HCT116 (cell line): ENCODE measurements at regions not wholly inside any gene's neighbourhood (a gene's known extent, or its start where the extent isn't known, plus 50 kb on each side); places are given as distances from the start of the nearest gene placed in this dataset.

Source experiments
- ATAC-seq: fragments of 200-7000 bp; cut with Tn5 transposase; 2 replicates; pipeline ENCODE4 v1.9.1; 2020; ENCODE audit warnings: mild to moderate bottlenecking, moderate library complexity
- BruUV-seq: library from RNA; stranded (reverse); fragments of 400-500 nt; replicated peaks from 2 replicates; lab custom pipeline; 2021; lab: Mats Ljungman, UMichigan
- CTCF ChIA-PET: fragments of 300-600 bp; sonication (Branson Sonifier 250); formaldehyde crosslinking; loops from one replicate; lab custom pipeline; 2021; ENCODE audit warnings: antibody characterized with exemption; lab: Charles Lee
- POLR2A ChIA-PET: fragments of 300-600, 350-600 bp; sonication (Branson Sonifier 250); formaldehyde crosslinking; loops from one replicate; lab custom pipeline; 2021; ENCODE audit warnings: antibody characterized with exemption; lab: Charles Lee
- RAD21 ChIA-PET, 2 experiments: fragments of 300-600 bp; sonication (Branson Sonifier 250); formaldehyde crosslinking; loops; one replicate each; lab custom pipeline; 2023; ENCODE audit warnings: low total read pairs in 2 of 2; ENCODE audit not compliant: uncharacterized antibody in 2 of 2, unreplicated experiment in 2 of 2, low non-redundant PET in 1 of 2; lab: Charles Lee
- DNase-seq: peaks from one replicate; pipeline ENCODE4 v3.0.0-alpha.2; 2010; ENCODE audit warnings: low read depth, low spot score
- H2AFZ ChIP-seq: fragments of 200-600 bp; shearing (Covaris generic), sonication (generic); 2 replicates; pipeline ENCODE4 v1.6.1; 2017; ENCODE audit warnings: low read depth, mixed run types, mixed read lengths, antibody characterized with exemption, low read length; ENCODE audit not compliant: poor library complexity, severe bottlenecking
- H3K27ac ChIP-seq: 2 replicates; pipeline ENCODE4 v1.5.1; 2012; ENCODE audit warnings: low read depth, low read length
- H3K27me3 ChIP-seq: fragments of 200-600 bp; sonication (generic); 2 replicates; pipeline ENCODE4 v1.6.1; 2016; ENCODE audit warnings: mixed run types, low read length, mixed read lengths; ENCODE audit not compliant: insufficient read depth
- H3K36me3 ChIP-seq, 2 experiments: fragments of 200-500 bp in 1 of 2; fragments of 200-600 bp in 1 of 2; sonication (Bioruptor generic) in 1 of 2; sonication (generic) in 1 of 2; 2 replicates each; pipeline versions ENCODE4 v1.5.1 to v1.6.1; 2014 to 2016; ENCODE audit warnings: low read length in 2 of 2, inconsistent platforms in 1 of 2, mixed read lengths in 1 of 2, mixed run types in 1 of 2; ENCODE audit not compliant: insufficient read depth in 2 of 2, control insufficient read depth in 1 of 2
- H3K4me1 ChIP-seq, 2 experiments: fragments of 200-600 bp in 1 of 2; sonication (generic) in 1 of 2; 2 replicates each; pipeline versions ENCODE4 v1.5.1 to v1.6.1; 2012 to 2017; ENCODE audit warnings: low read length in 2 of 2, inconsistent platforms in 1 of 2, mild to moderate bottlenecking in 1 of 2, mixed read lengths in 1 of 2, mixed run types in 1 of 2, moderate library complexity in 1 of 2; ENCODE audit not compliant: insufficient read depth in 2 of 2, control insufficient read depth in 1 of 2
- H3K4me2 ChIP-seq: fragments of 200-600 bp; sonication (generic); 2 replicates; pipeline ENCODE4 v1.6.1; 2017; ENCODE audit warnings: mixed run types, low read length, mixed read lengths
- H3K4me3 ChIP-seq, 2 experiments: fragments of 200-600 bp in 1 of 2; sonication (generic) in 1 of 2; replicated peaks in 1 of 2; 2 replicates each; pipeline ENCODE4 v1.5.1; 2011 to 2016; ENCODE audit warnings: low read length in 2 of 2, control low read depth in 1 of 2, low read depth in 1 of 2, mild to moderate bottlenecking in 1 of 2, mixed read lengths in 1 of 2, mixed run types in 1 of 2
- H3K79me2 ChIP-seq: fragments of 200-600 bp; sonication (generic); 2 replicates; pipeline ENCODE4 v1.6.1; 2017; ENCODE audit warnings: mild to moderate bottlenecking, mixed run types, low read length, moderate library complexity, mixed read lengths; ENCODE audit not compliant: insufficient read depth
- H3K9ac ChIP-seq: fragments of 200-600 bp; sonication (generic); 2 replicates; pipeline ENCODE4 v1.6.1; 2016; ENCODE audit warnings: low read length, mixed read lengths
- H3K9me2 ChIP-seq: fragments of 200-600 bp; sonication (generic), shearing (Covaris generic); 2 replicates; pipeline ENCODE4 v1.6.1; 2017; ENCODE audit warnings: mixed run types, mild to moderate bottlenecking, moderate library complexity; ENCODE audit not compliant: insufficient read depth
- H3K9me3 ChIP-seq, 2 experiments: fragments of 200-500 bp in 1 of 2; fragments of 200-600 bp in 1 of 2; sonication (Bioruptor generic) in 1 of 2; sonication (generic) in 1 of 2; 2 replicates each; pipeline ENCODE4 v1.6.1; 2014 to 2017; ENCODE audit warnings: low read length in 2 of 2, mixed read lengths in 2 of 2, inconsistent platforms in 1 of 2, low read depth in 1 of 2, mild to moderate bottlenecking in 1 of 2, mixed run types in 1 of 2, moderate library complexity in 1 of 2; ENCODE audit not compliant: control insufficient read depth in 1 of 2, insufficient read depth in 1 of 2
- H4K20me1 ChIP-seq: fragments of 200-600 bp; sonication (generic), shearing (Covaris generic); 2 replicates; pipeline ENCODE4 v1.6.1; 2017; ENCODE audit warnings: mixed run types, mild to moderate bottlenecking, moderate library complexity; ENCODE audit not compliant: insufficient read depth
- CEBPB ChIP-seq: IDR thresholded peaks from 2 replicates; pipeline ENCODE4 v1.6.1; 2012; ENCODE audit warnings: low read depth
- CTCF ChIP-seq, 3 experiments: fragments of 200-600 bp in 1 of 3; sonication (generic) in 1 of 3; IDR thresholded peaks in 2 of 3; conservative IDR thresholded peaks in 1 of 3; 2 replicates each; pipeline ENCODE4 v1.5.1; 2012 to 2017; ENCODE audit warnings: low read depth in 2 of 3, low read length in 2 of 3, antibody characterized with exemption in 1 of 3, borderline replicate concordance in 1 of 3, control low read depth in 1 of 3, mild to moderate bottlenecking in 1 of 3, mixed read lengths in 1 of 3, mixed run types in 1 of 3, moderate library complexity in 1 of 3; ENCODE audit not compliant: insufficient read depth in 1 of 3
- EGR1 ChIP-seq: IDR thresholded peaks from 2 replicates; pipeline ENCODE4 v1.6.1; 2012; ENCODE audit warnings: low read depth
- ELF1 ChIP-seq: IDR thresholded peaks from 2 replicates; pipeline ENCODE4 v1.6.1; 2012; ENCODE audit warnings: low read depth, borderline replicate concordance
- EZH2 ChIP-seq: fragments of 200-600 bp; sonication (generic); IDR thresholded peaks from 2 replicates; pipeline ENCODE4 v1.6.1; 2017; ENCODE audit warnings: antibody characterized with exemption, mixed run types
- FOSL1 ChIP-seq: IDR thresholded peaks from 2 replicates; pipeline ENCODE4 v1.6.1; 2012; ENCODE audit warnings: low read depth
- JUND ChIP-seq: IDR thresholded peaks from 2 replicates; pipeline ENCODE4 v1.6.1; 2012
- MAX ChIP-seq: IDR thresholded peaks from 2 replicates; pipeline ENCODE4 v1.6.1; 2012
- POLR2A ChIP-seq: IDR thresholded peaks from 2 replicates; pipeline ENCODE4 v1.7.0; 2011; ENCODE audit warnings: borderline replicate concordance; ENCODE audit not compliant: insufficient read depth, insufficient read length; ENCODE audit errors: extremely low read depth
- POLR2AphosphoS5 ChIP-seq: IDR thresholded peaks from 2 replicates; pipeline ENCODE4 v1.6.1; 2011; ENCODE audit warnings: mild to moderate bottlenecking, low read depth, low read length, moderate library complexity
- RAD21 ChIP-seq: IDR thresholded peaks from 2 replicates; pipeline ENCODE4 v1.6.1; 2012; ENCODE audit warnings: low read depth, mild to moderate bottlenecking
- REST ChIP-seq: IDR thresholded peaks from 2 replicates; pipeline ENCODE4 v1.6.1; 2012; ENCODE audit warnings: low read depth
- SP1 ChIP-seq: IDR thresholded peaks from 2 replicates; pipeline ENCODE4 v1.6.1; 2012; ENCODE audit warnings: low read depth
- TCF7L2 ChIP-seq: IDR thresholded peaks from 2 replicates; pipeline ENCODE4 v1.7.0; 2011; ENCODE audit warnings: borderline replicate concordance, inconsistent platforms; ENCODE audit not compliant: insufficient read depth, insufficient read length; ENCODE audit errors: extremely low read depth
- YY1 ChIP-seq: IDR thresholded peaks from 2 replicates; pipeline ENCODE4 v1.6.1; 2011; ENCODE audit warnings: low read length, low read depth, moderate library complexity, mild to moderate bottlenecking; ENCODE audit not compliant: insufficient replicate concordance; ENCODE audit errors: extremely low read depth
- ZBTB33 ChIP-seq: IDR thresholded peaks from 2 replicates; pipeline ENCODE4 v1.6.1; 2011; ENCODE audit warnings: mild to moderate bottlenecking, low read length, moderate library complexity; ENCODE audit not compliant: insufficient replicate concordance; ENCODE audit errors: extremely low read depth
- ZFX ChIP-seq: fragments of 450-650 bp; IDR thresholded peaks from 2 replicates; pipeline ENCODE4 v1.6.1; 2017
- intact Hi-C: fragments of 100-400 bp; cut with micrococcal nuclease; formaldehyde crosslinking; loops from 2 replicates; pipeline ENCODE4 v1.10.0; 2022

GRCh38 chr20:23197836-23198235, 111.7 kb upstream of the CD93 start (continued):
- TF ChIP-seq TCF7L2 (no peak), EZH2 (no peak), EGR1 (no peak), POLR2A (no peak), ELF1 (no peak), ZFX (no peak), CTCF (IDR thresholded peaks at IDR 0.05 in 2 of 3, conservative IDR thresholded peaks at IDR 0.05 in 1 of 3; ENCODE audit: borderline replicate concordance in 1 of 3, insufficient read depth in 1 of 3, low read depth in 2 of 3, low read length in 2 of 3) (no peak), FOSL1 (no peak), RAD21 (no peak)

GRCh38 chr20:23195636-23196035, 109.5 kb upstream of the CD93 start:
- Histone ChIP-seq H3K79me2 (no peaks in the 10 kb centered on the region), H3K9me2 (no peaks in the 10 kb centered on the region), H3K27me3 (peaks cover 20% of the 10 kb centered on the region), H3K27ac (no peak overlapping the region), H3K4me2 (no peak overlapping the region), H3K9ac (no peak overlapping the region), H2AFZ (no peak overlapping the region), H3K4me3 (no peak overlapping the region), H3K4me1 (no peaks in the 10 kb centered on the region), H3K9me3 (no peaks in the 10 kb centered on the region), H3K36me3 (no peaks in the 10 kb centered on the region), H4K20me1 (no peaks in the 10 kb centered on the region)
- BruUV-seq, result no TSS peak
- ChIA-PET RAD21 (no interaction called here), CTCF (no interaction called here), POLR2A (no interaction called here)
- DNase-seq (no peak), ATAC-seq (no peak)
- intact Hi-C loops, result no loop called here
- no peak for TF ChIP-seq EZH2
- no peak for TF ChIP-seq ZBTB33
- TF ChIP-seq EGR1, result no peak
- TF ChIP-seq JUND, result no peak
- TF ChIP-seq YY1, result no peak
- TF ChIP-seq POLR2AphosphoS5, result no peak
- TF ChIP-seq REST, result no peak
- TF ChIP-seq MAX, result no peak
- no peak for TF ChIP-seq SP1
- no peak for TF ChIP-seq CEBPB
